HG03066 (cell line): ENCODE measurements at regions not wholly inside any gene's neighbourhood (a gene's known extent, or its start where the extent isn't known, plus 50 kb on each side); places are given as distances from the start of the nearest gene placed in this dataset.

Source experiments
- ATAC-seq: cut with Tn5 transposase; IDR thresholded peaks from one replicate; pipeline ENCODE4 v1.9.1; 2021; ENCODE audit warnings: low read depth; ENCODE audit not compliant: unreplicated experiment

DNA sequence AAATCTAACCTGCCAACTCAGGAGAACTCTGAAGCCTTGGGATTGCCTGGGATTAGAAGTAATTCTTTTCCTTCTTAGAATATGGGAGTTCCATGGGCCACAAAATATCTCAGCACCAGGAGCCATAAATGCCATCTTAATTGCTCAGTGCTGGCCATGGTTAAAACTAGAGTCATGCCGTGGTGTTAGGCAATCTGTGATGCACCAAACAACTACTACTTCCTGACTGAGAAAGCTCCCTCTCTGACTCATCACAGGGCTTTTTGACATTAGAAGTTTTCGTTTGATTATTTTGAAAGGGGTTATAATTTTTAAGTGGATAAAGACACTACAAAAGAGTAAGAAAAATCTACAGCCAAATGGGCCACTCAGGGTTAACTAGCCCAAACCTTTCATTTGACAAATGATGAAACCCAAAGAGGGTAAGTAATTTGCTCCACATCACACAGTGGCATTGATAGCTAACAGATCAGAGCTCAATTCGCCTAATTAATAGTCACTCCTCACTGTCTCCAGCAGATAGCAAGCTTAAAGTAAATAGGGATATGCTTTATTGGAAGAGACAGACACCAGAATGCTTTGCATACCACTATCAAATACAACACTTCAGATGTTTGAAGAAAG is 377.3 kb downstream of the EMP1 start:
- ATAC-seq, result no peak

DNA sequence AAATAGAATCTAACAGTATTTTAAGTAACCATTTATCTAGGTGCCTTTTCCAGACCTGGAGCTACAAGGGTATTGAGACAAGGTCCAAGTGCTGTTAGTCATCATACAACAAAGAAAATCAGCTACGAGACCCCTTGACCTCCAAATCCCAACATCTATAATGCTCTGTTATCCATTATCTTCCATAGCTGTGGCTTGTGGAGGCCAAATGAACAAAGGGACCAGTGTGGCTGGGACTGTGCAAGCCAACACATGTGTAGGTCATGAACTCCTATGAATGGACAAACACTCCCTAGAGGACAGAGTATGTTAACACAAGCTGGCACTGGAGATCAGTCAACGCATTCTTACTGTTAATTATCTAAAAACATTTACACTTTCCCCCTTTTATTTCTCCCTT is 374.5 kb downstream of the EMP1 start:
- ATAC-seq, result no peak

DNA sequence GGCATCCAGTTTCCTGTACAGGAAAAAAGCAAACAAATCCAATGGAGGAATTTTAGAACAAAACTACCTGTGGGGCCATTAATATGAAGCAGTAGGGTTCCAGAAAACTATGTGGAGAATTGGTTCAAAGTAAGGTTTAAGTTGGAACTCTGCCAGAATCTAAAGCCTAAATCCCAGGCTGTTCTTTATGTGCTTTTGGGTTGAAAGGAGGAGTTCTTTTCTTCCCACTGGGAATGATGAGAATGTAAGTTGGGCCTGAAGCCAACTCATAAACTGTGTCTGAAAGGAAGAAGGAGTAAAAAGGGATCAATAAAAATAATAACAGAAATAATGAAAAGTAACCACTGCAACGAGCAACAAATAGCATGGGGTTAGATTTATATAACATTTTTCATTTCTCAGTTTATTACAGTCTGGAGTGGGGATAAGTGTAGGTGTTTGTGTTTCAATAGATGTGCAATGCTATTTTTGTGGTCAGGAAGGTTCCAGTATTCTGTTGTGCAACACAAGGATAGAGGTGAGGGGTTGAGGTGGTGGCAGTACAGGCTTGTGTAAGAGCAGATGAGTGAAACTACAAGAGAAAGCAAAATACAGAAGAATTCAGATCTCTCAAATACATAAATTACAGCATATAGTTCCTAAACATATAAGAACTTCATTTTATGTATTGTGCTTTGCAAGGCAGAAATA is 373.6 kb downstream of the EMP1 start:
- no peak for ATAC-seq

DNA sequence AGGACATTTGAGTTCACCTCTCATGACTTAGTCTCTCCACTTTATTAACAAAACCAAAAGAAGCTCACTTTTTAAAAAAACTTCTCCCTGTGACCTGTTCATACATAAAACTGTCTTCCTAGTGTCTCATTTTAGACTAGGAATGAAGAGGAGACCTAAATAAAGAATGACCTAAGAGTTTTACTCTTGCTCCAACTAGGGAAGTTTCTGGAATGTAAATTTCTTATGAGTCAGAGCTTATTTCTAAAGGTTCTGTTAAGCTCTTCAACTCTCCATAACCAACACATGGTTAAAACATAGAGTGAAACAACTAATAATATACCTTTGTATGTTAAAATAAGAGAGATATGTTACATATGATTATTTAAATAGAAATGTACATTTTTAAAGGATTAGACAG is 369.8 kb downstream of the EMP1 start:
- no peak for ATAC-seq

DNA sequence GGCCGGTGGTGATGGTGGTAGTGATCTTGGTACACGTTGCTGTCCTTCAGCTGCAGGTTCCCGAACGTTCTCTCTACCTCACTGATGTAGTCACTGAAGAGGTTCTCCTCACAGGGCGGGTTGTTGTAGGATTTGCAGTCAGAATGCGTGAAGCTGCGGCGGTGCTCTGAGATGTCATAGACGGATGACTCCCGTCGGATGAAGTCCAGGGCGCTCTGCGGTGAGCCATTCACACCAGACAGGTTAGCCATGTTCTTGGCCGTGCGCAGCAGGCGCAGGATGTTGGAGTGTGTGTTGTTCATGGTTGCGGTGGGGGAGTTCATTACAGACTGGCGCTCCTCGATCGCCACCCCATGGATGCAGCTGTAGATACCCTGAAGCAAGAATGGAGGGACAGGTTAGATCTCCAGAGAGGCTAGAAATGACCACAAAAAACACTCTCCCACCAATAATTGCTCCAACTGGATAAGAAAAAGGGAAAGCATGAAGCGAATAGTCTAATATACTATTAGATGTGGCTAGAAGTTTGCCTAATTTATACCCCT is 367.8 kb downstream of the EMP1 start:
- no peak for ATAC-seq

DNA sequence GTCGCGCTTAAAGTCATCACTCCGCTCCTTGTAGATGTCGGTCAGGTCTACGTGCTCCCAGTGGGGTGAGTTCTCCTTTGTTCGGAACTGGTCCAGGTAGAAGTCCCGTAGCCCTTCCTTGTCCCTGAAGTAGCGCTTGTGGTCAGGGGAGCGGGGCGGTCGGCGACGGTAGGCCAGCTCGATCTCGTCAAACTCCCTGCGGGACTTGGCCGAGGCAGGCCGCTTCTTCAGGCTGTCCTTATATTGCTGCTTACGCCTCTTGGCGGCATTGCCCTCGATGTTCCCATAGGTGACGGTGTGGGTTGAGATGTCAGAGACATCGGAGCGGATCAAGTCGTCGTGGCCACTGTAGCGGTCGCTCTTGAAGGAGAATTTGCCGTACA is 367.2 kb downstream of the EMP1 start:
- no peak for ATAC-seq

DNA sequence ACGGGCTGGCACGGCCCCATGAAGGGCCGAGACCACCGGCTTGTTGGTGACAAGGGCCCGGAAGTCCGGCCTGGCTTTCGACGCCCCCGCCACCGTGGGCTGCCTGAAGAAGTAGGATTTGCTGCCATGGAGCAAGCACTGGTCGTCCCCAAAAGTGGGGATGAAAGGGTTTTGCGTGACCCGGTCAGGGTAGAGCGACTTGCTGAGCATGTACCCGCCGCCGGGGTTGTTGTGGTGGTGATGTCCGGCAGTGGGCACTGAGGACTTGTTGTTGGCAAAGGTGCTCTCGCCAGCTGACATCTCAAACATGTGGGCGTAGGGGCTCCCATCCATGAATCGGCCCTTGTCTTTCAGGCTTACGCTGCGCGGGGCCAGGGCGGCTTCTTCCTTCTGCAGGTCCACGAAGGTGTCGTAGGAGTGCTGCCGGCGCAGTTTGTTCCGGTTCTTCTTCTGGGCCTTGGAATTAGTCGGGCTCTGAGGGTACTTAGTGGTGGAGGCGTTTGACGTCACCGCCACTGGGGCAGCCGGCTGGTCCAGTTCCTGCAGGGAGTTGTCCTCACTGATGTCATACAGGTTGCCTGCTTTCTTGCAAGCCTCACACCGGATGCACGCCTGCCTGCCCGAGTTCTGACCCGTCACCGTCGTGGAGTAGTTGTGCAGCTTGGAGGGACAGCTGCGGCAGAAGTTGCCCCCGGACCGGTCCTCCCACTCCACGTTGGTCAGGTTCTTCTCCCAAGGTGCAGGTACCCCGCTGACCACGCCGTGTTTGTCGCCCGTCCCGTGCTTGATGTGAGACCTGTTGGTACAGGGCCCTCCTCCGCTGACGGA is 366.6 kb downstream of the EMP1 start:
- ATAC-seq, result no peak

DNA sequence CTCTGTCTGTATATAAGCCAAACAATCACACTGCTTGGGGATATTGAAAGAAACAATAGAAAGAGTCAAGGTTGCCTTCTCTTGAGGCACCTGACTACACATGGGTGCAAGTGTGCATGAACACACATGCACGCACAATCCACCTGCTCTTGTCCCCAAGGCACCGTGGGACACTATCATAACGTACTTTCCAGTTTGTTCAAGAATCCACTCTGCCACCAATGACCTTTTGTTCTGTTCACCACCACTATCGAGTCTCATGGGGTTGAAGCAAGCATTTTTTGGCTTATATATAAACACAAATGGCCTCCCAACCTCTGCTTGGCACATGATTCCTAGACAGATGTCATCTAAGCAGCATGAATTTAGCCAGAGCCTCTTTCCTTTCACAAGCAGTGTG is 365.4 kb downstream of the EMP1 start:
- ATAC-seq, result no peak

DNA sequence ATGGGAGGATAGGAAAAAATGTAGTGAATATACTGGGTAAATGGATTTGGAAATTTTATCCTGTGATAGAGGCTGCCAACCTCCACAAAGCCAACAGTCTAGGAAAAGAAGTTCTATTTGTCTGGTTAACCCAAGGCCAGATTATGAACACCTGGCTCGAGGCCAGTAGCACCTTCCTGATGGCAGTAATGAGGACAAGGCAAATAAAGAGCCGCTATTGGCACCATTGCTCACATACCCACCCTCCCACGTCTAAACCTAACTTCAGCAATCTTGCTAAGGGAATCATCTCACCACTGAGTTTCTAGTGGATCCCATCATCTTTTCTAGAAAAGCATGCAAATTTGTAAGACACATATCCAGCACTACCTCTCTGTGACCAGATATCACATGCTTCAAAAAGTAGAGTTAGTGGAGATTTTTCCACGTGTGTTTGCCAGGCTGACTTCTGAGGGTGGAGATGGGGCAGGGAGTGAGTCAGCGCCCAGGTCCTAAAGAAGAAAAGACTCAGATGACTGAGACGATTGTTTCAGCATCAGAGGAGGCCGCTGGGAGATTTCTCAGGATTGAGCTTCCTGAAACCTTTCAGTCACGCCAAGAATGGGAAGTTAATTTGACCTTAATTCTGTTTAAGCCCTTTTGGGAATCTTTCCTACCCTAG is 362.9 kb downstream of the EMP1 start:
- ATAC-seq, result no peak

DNA sequence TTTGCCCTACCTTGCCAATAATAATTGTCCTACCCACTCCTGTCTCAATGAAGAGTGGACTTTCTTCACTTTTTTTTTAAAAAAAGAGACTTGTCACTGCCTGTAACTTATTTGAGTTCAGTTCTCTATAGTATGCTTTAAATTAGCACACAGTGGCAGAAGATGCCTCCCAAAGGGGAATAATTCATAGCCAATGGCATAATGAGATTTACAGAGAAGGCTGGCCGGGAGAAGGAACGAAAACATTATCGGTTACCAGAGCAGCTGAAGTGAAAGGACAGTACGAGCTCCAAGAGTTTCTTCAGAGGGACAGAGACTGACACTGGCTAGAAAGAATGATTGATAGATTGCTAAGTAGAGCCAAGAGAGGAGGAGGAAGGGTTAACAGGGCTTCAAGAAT is 356.3 kb downstream of the EMP1 start:
- ATAC-seq, result no peak

DNA sequence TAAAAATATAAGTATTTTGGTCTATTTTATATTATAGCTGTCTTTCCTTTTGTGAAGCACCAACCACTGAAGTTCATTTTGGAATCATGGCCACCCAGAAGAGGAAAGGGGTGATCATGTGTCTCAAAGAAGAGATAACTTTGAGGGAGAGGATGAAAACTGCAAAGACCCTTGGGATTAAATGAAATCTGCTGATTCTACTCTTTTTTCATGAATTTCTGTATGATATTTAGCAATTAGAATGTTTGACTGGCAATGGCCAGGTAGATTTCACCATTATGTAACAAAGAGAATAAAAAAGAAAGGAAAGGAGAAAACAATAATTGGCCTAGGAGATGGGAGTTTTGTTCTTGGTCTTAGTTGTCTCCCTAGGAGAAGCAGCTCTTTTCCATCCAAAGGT is 350.8 kb downstream of the EMP1 start:
- ATAC-seq, result no peak

DNA sequence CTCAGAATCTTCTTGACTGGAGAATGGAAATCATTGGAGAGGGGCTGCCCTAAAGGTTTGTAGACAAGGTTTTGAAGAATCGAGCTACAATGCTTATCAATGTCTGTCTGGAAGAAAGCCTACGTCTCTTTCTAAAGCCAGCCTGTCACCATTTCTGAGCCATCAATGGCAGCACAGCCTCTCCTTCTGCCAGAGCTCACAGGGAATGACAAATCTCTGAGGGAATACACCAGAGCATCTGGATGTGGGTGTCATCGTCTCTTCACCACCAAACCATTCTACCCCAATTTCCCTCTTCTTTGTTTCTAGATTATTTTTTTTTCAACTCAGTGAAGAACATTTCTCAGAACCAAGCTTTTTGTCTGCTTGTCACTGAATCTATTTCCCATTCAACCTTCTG is 349.7 kb downstream of the EMP1 start:
- ATAC-seq, result no peak

DNA sequence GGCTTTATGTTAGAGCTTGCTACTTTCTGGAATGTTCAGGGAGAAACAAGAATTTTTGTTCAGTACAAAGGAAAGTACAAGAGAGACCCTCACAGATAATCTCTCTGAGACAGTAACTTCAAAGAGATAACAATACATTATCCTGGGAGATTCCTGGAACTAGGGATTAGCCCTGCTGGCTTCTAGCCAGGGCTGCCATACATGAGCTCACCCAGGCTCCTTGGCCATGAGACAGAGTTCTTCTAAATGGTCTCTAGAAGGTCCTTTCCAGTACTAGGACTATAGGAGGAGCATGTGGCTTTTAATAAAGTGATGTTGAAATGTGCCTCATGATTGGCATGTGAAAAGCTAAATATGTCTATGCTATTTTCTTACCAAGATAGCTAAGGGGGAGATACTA is 342.5 kb downstream of the EMP1 start:
- no peak for ATAC-seq

DNA sequence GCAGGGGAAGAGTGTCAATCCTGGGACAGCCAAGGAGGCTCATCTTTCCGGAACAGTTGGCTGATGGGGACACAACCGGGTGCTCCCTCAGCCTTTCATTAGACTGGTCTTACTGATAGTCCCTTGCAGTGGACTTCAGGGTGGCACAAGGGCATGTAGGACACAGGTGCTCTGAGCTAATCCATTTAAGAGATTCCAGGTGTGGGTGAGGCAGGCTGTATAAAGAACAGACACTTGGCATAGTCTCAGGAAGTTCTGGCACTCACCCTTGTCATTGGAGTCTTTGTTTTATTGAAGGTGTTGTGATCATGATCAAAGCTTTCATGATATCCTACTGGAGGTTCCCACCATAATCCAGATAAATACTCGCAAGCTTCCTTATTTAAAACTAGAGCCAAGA is 341.6 kb downstream of the EMP1 start:
- ATAC-seq, result no peak

DNA sequence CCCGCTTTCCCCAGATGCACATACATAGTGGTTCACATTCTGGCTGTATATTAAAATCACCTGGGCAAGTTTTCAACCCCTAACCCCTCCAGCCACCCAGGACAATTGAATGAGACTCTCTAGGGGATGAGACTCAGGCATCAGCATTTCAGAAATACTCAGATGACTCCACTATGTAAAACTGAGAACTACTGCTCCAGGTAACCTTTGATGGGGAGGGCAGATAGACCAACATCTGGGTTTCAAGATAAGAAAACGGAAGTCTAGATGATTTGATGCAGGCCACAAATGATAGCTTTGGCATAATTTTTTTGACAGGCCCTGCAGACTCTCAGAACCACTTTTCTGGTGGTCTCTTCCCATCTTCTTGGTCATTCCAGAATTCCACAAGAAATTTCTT is 341.1 kb downstream of the EMP1 start:
- no peak for ATAC-seq

DNA sequence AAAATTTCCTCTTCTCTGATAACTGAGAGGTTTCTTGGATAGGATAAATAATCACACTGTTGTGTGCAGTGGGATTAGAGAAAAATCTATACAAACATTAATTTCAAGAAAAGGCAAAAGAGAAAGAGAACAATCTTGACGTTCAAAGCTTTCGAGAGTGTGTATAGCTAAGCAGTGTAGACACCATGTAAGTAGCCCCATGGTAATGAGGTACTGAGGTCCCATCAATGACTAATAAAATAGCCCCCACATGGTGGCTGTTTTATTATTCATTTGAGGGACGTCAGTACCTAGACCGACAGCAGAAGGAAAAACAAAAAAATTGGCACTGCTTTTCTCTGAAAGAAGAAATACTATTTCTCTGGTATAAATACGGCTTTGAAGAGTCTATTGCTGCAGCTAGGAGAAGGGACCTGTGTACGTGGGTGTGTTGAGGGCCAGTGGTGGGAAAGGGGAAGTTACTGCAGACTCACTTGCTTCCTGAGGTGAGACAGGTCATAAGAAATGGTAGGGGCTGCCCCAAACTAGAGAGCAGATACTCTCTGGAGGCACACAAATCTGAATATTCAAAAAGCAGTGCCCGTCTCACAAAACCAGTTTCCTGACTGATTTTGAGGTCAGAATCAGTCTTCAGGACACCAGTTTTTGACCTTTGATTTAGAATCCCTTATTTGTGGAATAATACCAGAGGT is 339.8 kb downstream of the EMP1 start:
- ATAC-seq, result peak; percentile 97

DNA sequence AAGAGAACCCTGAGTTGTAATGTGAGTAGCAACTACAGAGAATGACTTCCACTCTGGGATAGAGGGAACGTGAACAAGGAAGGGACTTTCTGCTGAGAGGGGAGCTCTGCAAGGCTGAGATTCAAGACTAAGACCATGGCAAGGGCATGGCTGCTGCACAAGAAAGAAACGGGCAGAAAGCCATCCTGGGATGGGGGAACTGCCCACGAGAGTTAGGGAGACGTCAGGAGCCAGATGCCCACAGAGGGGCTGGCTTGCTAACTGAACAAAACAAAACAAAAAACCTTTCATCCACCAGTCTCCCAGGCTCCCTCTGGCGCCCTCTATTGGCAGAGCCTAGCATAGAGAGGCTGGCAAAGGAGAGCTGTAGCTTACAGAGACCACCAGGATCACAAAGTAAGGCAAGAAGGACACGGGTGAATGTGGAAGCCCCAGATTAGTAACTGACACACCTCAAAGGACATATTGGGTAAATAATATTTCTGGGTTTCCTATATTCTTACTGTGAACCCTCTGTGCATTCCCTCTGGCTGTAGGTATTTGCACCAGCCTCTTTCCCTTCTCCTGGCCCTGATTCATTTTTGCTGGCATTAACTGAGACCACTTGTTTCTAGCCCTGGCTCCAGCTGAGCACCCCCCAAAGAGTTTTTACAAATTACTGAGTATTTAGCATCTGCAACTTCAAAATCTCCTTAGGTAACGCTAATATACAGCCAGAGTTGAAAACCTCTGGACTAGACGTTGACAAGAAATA is 338.3 kb downstream of the EMP1 start:
- no peak for ATAC-seq

DNA sequence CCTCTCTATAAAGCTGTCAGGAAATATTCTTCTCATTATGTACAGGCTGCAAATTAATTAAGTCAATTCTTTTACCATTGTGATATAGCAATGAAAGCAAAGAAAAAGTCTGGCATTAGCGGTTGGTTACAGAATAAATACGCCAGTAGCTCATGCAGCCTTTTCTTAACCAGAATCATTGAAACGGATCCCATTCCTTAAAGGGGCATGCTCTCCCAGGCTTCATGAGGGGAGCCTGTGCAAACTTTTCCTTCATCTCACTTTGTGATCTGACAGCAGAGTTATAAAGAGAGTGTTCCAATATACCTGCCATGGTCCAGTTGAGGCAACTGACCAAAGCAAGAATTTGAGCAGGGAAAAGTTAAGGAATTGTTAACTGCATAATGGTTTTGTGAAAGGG is 337.7 kb downstream of the EMP1 start:
- no peak for ATAC-seq

DNA sequence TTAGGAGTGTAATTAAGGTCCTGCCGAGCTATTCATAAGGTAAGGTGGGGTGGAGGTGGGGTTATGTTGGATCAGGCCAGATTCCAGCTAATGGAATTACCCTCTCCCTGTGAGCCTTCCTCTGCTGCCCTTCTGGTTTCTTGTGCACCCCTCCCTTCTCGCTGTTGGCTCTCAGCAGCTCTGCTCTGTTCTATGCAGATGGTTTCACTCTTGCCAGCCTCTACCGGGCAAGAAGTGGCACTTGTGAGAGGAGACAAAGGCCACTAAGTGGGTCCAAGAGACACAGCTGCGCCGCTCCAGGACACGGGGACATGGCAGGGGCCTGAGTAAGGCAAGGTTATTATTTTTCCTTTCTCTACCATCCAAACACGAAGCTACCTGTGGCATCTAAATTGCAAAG is 334.4 kb downstream of the EMP1 start:
- no peak for ATAC-seq
